Prostate gland (tissue), 2 donors: ENCODE measurements at regions not wholly inside any gene's neighbourhood (a gene's known extent, or its start where the extent isn't known, plus 50 kb on each side); places are given as distances from the start of the nearest gene placed in this dataset.

Experiments used
- POLR2A ChIP-seq: fragments of 450-650 bp; IDR thresholded peaks from one replicate; pipeline ENCODE4 v1.6.1; 2016; ENCODE audit warnings: antibody characterized with exemption, mild to moderate bottlenecking
- POLR2AphosphoS5 ChIP-seq: sonication (generic); formaldehyde crosslinking; IDR thresholded peaks from one replicate; pipeline ENCODE4 v1.6.1; 2017; ENCODE audit warnings: antibody characterized with exemption
- TF ChIP-seq, protein P1 (sequence below), 4 experiments: fragments of 200-600 bp in 2 of 4; fragments of 450-650 bp in 2 of 4; sonication (generic) in 2 of 4; IDR thresholded peaks; 1 replicate in 3 of 4; 2 replicates in 1 of 4; pipeline ENCODE4 v1.5.1; 2016 to 2019; ENCODE audit warnings: antibody characterized with exemption in 4 of 4, mild to moderate bottlenecking in 2 of 4, moderate library complexity in 2 of 4

DNA sequence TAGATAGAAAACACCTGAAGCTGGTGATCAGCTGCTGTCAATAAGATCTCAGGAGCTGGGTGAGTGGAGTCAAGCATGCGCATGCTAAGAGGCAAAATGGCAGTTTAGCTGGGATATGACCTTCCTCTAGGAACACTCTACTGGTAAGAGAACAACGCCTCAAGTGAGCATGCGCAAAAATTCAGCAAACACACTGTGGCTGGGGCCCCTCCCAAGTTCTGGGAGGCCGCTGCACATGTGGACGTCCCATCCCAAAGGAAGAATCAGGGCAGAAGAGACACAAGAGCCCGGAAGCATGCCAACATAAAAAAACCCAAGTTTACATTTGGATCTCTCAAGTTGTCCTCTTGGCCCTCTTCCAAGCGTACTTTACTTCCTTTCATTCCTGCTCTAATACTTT is 126.3 kb upstream of the F3 start:
- TF ChIP-seq, protein P1, sequence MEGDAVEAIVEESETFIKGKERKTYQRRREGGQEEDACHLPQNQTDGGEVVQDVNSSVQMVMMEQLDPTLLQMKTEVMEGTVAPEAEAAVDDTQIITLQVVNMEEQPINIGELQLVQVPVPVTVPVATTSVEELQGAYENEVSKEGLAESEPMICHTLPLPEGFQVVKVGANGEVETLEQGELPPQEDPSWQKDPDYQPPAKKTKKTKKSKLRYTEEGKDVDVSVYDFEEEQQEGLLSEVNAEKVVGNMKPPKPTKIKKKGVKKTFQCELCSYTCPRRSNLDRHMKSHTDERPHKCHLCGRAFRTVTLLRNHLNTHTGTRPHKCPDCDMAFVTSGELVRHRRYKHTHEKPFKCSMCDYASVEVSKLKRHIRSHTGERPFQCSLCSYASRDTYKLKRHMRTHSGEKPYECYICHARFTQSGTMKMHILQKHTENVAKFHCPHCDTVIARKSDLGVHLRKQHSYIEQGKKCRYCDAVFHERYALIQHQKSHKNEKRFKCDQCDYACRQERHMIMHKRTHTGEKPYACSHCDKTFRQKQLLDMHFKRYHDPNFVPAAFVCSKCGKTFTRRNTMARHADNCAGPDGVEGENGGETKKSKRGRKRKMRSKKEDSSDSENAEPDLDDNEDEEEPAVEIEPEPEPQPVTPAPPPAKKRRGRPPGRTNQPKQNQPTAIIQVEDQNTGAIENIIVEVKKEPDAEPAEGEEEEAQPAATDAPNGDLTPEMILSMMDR (IDR thresholded peaks at IDR 0.05): no peak
- TF ChIP-seq POLR2A: no peak
- TF ChIP-seq POLR2AphosphoS5: no peak
